HL-60 (cell line): ENCODE measurements at regions not wholly inside any gene's neighbourhood (a gene's known extent, or its start where the extent isn't known, plus 50 kb on each side); places are given as distances from the start of the nearest gene placed in this dataset.

Source experiments
- GABPA ChIP-seq: IDR thresholded peaks from 2 replicates; pipeline ENCODE4 v1.6.1; 2012; ENCODE audit warnings: low read depth
- POLR2AphosphoS5 ChIP-seq: IDR thresholded peaks from 2 replicates; pipeline ENCODE4 v1.6.1; 2012; ENCODE audit warnings: low read depth
- SPI1 ChIP-seq: IDR thresholded peaks from 2 replicates; pipeline ENCODE4 v1.6.1; 2012; ENCODE audit warnings: low read depth, mild to moderate bottlenecking, borderline replicate concordance
- TF ChIP-seq, protein P1 (sequence below): IDR thresholded peaks from one replicate; pipeline ENCODE4 v1.5.1; 2011; ENCODE audit warnings: low read length, control low read depth, inconsistent platforms; ENCODE audit not compliant: insufficient read depth
- TF ChIP-seq, protein P2 (sequence below): IDR thresholded peaks from 2 replicates; pipeline ENCODE4 v1.6.1; 2012; ENCODE audit warnings: low read depth; ENCODE audit not compliant: insufficient replicate concordance

DNA sequence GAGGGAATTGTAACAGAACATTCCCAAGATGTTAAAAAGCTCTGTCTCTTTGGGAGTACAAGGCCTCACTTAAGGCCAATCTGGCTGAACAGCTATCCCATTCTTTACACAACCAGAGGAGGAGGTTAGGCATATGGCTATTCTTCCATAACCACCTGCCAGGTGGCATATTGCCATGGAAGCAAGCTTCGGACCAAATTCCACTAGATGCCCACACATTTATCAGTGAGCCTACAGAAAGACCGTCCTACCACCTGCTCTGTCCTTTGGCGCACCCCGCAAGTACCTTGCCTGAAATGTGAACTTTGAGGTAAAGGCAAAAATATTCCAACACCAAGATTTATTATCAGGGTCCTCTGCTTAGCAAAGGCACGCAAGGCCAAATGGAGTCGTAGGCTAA is 519.9 kb upstream of the TNP1 start:
- TF ChIP-seq, protein P1, sequence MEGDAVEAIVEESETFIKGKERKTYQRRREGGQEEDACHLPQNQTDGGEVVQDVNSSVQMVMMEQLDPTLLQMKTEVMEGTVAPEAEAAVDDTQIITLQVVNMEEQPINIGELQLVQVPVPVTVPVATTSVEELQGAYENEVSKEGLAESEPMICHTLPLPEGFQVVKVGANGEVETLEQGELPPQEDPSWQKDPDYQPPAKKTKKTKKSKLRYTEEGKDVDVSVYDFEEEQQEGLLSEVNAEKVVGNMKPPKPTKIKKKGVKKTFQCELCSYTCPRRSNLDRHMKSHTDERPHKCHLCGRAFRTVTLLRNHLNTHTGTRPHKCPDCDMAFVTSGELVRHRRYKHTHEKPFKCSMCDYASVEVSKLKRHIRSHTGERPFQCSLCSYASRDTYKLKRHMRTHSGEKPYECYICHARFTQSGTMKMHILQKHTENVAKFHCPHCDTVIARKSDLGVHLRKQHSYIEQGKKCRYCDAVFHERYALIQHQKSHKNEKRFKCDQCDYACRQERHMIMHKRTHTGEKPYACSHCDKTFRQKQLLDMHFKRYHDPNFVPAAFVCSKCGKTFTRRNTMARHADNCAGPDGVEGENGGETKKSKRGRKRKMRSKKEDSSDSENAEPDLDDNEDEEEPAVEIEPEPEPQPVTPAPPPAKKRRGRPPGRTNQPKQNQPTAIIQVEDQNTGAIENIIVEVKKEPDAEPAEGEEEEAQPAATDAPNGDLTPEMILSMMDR: no peak
- no peak for TF ChIP-seq GABPA
- TF ChIP-seq POLR2AphosphoS5: no peak
- no peak for TF ChIP-seq SPI1
- TF ChIP-seq, protein P2, sequence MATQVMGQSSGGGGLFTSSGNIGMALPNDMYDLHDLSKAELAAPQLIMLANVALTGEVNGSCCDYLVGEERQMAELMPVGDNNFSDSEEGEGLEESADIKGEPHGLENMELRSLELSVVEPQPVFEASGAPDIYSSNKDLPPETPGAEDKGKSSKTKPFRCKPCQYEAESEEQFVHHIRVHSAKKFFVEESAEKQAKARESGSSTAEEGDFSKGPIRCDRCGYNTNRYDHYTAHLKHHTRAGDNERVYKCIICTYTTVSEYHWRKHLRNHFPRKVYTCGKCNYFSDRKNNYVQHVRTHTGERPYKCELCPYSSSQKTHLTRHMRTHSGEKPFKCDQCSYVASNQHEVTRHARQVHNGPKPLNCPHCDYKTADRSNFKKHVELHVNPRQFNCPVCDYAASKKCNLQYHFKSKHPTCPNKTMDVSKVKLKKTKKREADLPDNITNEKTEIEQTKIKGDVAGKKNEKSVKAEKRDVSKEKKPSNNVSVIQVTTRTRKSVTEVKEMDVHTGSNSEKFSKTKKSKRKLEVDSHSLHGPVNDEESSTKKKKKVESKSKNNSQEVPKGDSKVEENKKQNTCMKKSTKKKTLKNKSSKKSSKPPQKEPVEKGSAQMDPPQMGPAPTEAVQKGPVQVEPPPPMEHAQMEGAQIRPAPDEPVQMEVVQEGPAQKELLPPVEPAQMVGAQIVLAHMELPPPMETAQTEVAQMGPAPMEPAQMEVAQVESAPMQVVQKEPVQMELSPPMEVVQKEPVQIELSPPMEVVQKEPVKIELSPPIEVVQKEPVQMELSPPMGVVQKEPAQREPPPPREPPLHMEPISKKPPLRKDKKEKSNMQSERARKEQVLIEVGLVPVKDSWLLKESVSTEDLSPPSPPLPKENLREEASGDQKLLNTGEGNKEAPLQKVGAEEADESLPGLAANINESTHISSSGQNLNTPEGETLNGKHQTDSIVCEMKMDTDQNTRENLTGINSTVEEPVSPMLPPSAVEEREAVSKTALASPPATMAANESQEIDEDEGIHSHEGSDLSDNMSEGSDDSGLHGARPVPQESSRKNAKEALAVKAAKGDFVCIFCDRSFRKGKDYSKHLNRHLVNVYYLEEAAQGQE: no peak
